CD14-positive monocyte (primary cell): ENCODE measurements at regions not wholly inside any gene's neighbourhood (a gene's known extent, or its start where the extent isn't known, plus 50 kb on each side); places are given as distances from the start of the nearest gene placed in this dataset.

Source experiments
- DNase-seq, 3 donors: peaks; one replicate each; pipeline ENCODE4 v3.0.0-alpha.2; 2011 to 2022
- H2AFZ ChIP-seq: 2 replicates; pipeline ENCODE4 v1.6.0; 2012; ENCODE audit warnings: mild to moderate bottlenecking, low read depth, low read length, inconsistent platforms; ENCODE audit not compliant: insufficient read depth, poor library complexity, severe bottlenecking
- H3K27ac ChIP-seq, 2 donors: 1 replicate in 1 of 2; 2 replicates in 1 of 2; pipeline ENCODE4 v1.5.1; 2012 to 2013; ENCODE audit warnings: low read length in 2 of 2, control low read depth in 1 of 2, inconsistent platforms in 1 of 2, low read depth in 1 of 2, mild to moderate bottlenecking in 1 of 2
- H3K27me3 ChIP-seq, 2 donors: one replicate each; pipeline versions ENCODE4 v1.6.0 to v1.6.1; 2011 to 2013; ENCODE audit warnings: low read length in 2 of 2; ENCODE audit not compliant: control insufficient read depth in 2 of 2, insufficient read depth in 2 of 2
- H3K36me3 ChIP-seq, 2 donors: replicated peaks in 1 of 2; 1 replicate in 1 of 2; 2 replicates in 1 of 2; pipeline versions ENCODE4 v1.5.1 to v1.6.1; 2012 to 2013; ENCODE audit warnings: low read length in 2 of 2, control low read depth in 1 of 2, inconsistent platforms in 1 of 2, mild to moderate bottlenecking in 1 of 2; ENCODE audit not compliant: insufficient read depth in 2 of 2, control insufficient read depth in 1 of 2
- H3K4me1 ChIP-seq, 2 donors: 1 replicate in 1 of 2; 2 replicates in 1 of 2; pipeline versions ENCODE4 v1.5.1 to v1.6.1; 2012 to 2013; ENCODE audit warnings: low read length in 2 of 2, control low read depth in 1 of 2, inconsistent platforms in 1 of 2, mild to moderate bottlenecking in 1 of 2, moderate library complexity in 1 of 2; ENCODE audit not compliant: insufficient read depth in 2 of 2, control insufficient read depth in 1 of 2
- H3K4me2 ChIP-seq: replicated peaks from 2 replicates; pipeline ENCODE3; 2012; ENCODE audit warnings: low read length, moderate library complexity, mild to moderate bottlenecking; ENCODE audit not compliant: poor library complexity, severe bottlenecking; ENCODE audit errors: extremely low read depth
- H3K4me3 ChIP-seq, 3 experiments: fragments of 200-600 bp in 1 of 3; sonication (generic) in 1 of 3; replicated peaks in 1 of 3; 1 replicate in 2 of 3; 2 replicates in 1 of 3; pipeline ENCODE4 v1.5.1; 2011 to 2013; ENCODE audit warnings: low read length in 3 of 3, mild to moderate bottlenecking in 3 of 3, control low read depth in 2 of 3, low read depth in 2 of 3, inconsistent platforms in 1 of 3, moderate library complexity in 1 of 3
- H3K79me2 ChIP-seq: 2 replicates; pipeline ENCODE4 v1.6.0; 2012; ENCODE audit warnings: mild to moderate bottlenecking, control low read depth, inconsistent platforms, low read length, moderate library complexity; ENCODE audit not compliant: insufficient read depth
- H3K9ac ChIP-seq: 2 replicates; pipeline ENCODE4 v1.6.0; 2017; ENCODE audit warnings: low read length, mild to moderate bottlenecking; ENCODE audit not compliant: insufficient read depth, poor library complexity, severe bottlenecking
- H3K9me3 ChIP-seq, 2 donors: replicated peaks in 1 of 2; 1 replicate in 1 of 2; 2 replicates in 1 of 2; pipeline versions ENCODE4 v1.5.1 to v1.6.1; 2012 to 2013; ENCODE audit warnings: low read length in 2 of 2, control low read depth in 1 of 2; ENCODE audit not compliant: control insufficient read depth in 1 of 2, insufficient read depth in 1 of 2
- H4K20me1 ChIP-seq: 2 replicates; pipeline ENCODE4 v1.6.0; 2012; ENCODE audit warnings: mild to moderate bottlenecking, low read length, control low read depth, moderate library complexity; ENCODE audit not compliant: insufficient read depth
- H3K27ac Mint-ChIP-seq, 7 donors: one replicate each; pipeline ENCODE4 v1.8.0; 2020; ENCODE audit warnings: mild to moderate bottlenecking in 7 of 7, mixed read lengths in 7 of 7, moderate library complexity in 6 of 7, inconsistent platforms in 2 of 7
- H3K27me3 Mint-ChIP-seq, 3 donors: one replicate each; pipeline ENCODE4 v1.8.0; 2021 to 2022; ENCODE audit warnings: low read depth in 3 of 3, mild to moderate bottlenecking in 3 of 3, mixed read lengths in 3 of 3, moderate library complexity in 3 of 3, inconsistent platforms in 1 of 3
- H3K36me3 Mint-ChIP-seq, 2 donors: one replicate each; pipeline ENCODE4 v1.8.0; 2020; ENCODE audit warnings: mixed read lengths in 2 of 2, inconsistent platforms in 1 of 2, mild to moderate bottlenecking in 1 of 2
- H3K4me1 Mint-ChIP-seq: one replicate; pipeline ENCODE4 v1.8.0; 2020; ENCODE audit warnings: mild to moderate bottlenecking, mixed read lengths
- H3K4me3 Mint-ChIP-seq, 2 donors: one replicate each; pipeline ENCODE4 v1.8.0; 2020; ENCODE audit warnings: mild to moderate bottlenecking in 2 of 2, mixed read lengths in 2 of 2, moderate library complexity in 1 of 2
- H3K9me3 Mint-ChIP-seq, 7 donors: one replicate each; pipeline ENCODE4 v1.8.0; 2020 to 2022; ENCODE audit warnings: mixed read lengths in 7 of 7, mild to moderate bottlenecking in 6 of 7, moderate library complexity in 6 of 7, inconsistent platforms in 2 of 7
- WGBS: methylation state at CpG from one replicate; pipeline ENCODE4 v1.1.5; 2013; ENCODE audit warnings: missing lambda C conversion rate; ENCODE audit not compliant: insufficient coverage; 5-methylcytosine and 5-hydroxymethylcytosine counted together
- intact Hi-C, 2 donors: fragments of 100-400 bp; cut with micrococcal nuclease; formaldehyde crosslinking; loops; one replicate each; pipeline versions ENCODE4 v1.15.0 to v1.15.1; 2023
- TF ChIP-seq, protein P1 (sequence below): fragments of 200-600 bp; IDR thresholded peaks from one replicate; pipeline ENCODE4 v1.8.0; 2022; ENCODE audit warnings: antibody characterized with exemption, mild to moderate bottlenecking

DNA sequence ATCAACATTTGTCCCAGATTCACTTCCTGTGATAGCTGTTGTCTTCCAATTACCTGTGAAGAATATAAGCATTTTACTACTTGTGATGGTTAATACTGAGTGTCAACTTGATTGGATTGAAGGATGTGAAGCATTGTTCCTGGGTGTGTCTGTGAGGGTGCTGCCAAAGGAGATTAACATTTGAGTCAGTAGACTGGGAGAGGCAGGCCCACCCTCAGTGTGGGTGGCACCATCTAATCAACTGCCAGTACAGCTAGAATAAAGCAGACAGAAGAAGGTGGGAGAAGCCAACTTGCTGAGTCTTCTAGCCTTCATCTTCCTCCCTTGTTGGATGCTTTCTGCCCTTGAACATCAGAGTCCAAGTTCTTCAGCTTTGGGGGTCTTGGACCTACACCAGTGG is 660.4 kb upstream of the GOT2 start:
- no peak for DNase-seq

DNA sequence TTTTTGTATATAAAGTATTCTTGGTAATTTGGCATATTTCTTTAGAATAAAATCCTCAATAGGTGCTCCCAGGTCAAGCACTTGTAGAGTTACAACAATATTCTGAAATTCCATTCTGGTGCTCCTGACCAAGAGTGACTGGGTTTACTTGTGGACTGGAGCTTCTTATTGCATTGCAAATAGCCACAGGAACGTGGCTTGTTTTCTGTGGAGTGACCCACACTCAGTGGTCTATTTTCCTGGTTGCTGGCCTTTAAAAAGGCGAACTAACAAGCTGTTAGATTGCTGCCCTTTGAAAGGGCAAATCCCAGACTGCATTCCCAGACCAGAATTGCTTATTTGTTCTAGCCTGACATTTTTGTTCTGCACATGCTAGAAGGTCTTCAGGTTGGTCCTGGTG is 658.8 kb upstream of the GOT2 start:
- no peak overlapping the region for H3K4me3 Mint-ChIP-seq
- TF ChIP-seq, protein P1, sequence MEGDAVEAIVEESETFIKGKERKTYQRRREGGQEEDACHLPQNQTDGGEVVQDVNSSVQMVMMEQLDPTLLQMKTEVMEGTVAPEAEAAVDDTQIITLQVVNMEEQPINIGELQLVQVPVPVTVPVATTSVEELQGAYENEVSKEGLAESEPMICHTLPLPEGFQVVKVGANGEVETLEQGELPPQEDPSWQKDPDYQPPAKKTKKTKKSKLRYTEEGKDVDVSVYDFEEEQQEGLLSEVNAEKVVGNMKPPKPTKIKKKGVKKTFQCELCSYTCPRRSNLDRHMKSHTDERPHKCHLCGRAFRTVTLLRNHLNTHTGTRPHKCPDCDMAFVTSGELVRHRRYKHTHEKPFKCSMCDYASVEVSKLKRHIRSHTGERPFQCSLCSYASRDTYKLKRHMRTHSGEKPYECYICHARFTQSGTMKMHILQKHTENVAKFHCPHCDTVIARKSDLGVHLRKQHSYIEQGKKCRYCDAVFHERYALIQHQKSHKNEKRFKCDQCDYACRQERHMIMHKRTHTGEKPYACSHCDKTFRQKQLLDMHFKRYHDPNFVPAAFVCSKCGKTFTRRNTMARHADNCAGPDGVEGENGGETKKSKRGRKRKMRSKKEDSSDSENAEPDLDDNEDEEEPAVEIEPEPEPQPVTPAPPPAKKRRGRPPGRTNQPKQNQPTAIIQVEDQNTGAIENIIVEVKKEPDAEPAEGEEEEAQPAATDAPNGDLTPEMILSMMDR: no peak
- no peak overlapping the region for H2AFZ ChIP-seq
- H3K4me1 Mint-ChIP-seq: no peaks in the 10 kb centered on the region
- peaks cover 2 to 6% (median 4%) of the 10 kb centered on the region in 7 donors for H3K9me3 Mint-ChIP-seq
- no peaks in the 10 kb centered on the region for H3K4me1 ChIP-seq
- 88% methylated on average over 2 of the region's 2 CpGs for WGBS
- H3K27me3 Mint-ChIP-seq: peaks cover 0 to 3% (median 0%) of the 10 kb centered on the region in 3 donors
- no peak overlapping the region for H3K9ac ChIP-seq
- no peaks in the 10 kb centered on the region for H3K36me3 ChIP-seq
- H3K27me3 ChIP-seq: no peaks in the 10 kb centered on the region
- no peak overlapping the region for H3K4me2 ChIP-seq
- peaks cover 0 to 17% of the 10 kb centered on the region in 2 donors for H3K9me3 ChIP-seq
- H4K20me1 ChIP-seq: no peaks in the 10 kb centered on the region
- no peak overlapping the region for H3K4me3 ChIP-seq
- H3K36me3 Mint-ChIP-seq: no peaks in the 10 kb centered on the region
- no peaks in the 10 kb centered on the region for H3K79me2 ChIP-seq
- no peak for DNase-seq
- no peak overlapping the region for H3K27ac ChIP-seq
- intact Hi-C loops: no loop called here
- H3K27ac Mint-ChIP-seq: no peak overlapping the region

More for the DNA sequence above, 660.4 kb upstream of the GOT2 start:
- no peaks in the 10 kb centered on the region for H3K36me3 ChIP-seq
- Mint-ChIP-seq H3K4me1 (no peaks in the 10 kb centered on the region), H3K27me3 (peaks cover 0 to 3% (median 0%) of the 10 kb centered on the region in 3 donors), H3K9me3 (peaks cover 0 to 8% (median 2%) of the 10 kb centered on the region in 7 donors), H3K4me3 (no peak overlapping the region), H3K27ac (no peak overlapping the region), H3K36me3 (no peaks in the 10 kb centered on the region)
- intact Hi-C loops: no loop called here
- H3K79me2 ChIP-seq: no peaks in the 10 kb centered on the region
- H2AFZ ChIP-seq: no peak overlapping the region
- H3K4me1 ChIP-seq: no peaks in the 10 kb centered on the region
- H3K9me3 ChIP-seq: peaks cover 0 to 13% of the 10 kb centered on the region in 2 donors
- TF ChIP-seq, protein P1: no peak
- no peak overlapping the region for H3K9ac ChIP-seq
- H3K27ac ChIP-seq: no peak overlapping the region
- no peaks in the 10 kb centered on the region for H4K20me1 ChIP-seq
- H3K4me2 ChIP-seq: no peak overlapping the region
- H3K4me3 ChIP-seq: no peak overlapping the region
- H3K27me3 ChIP-seq: no peaks in the 10 kb centered on the region
